ENCODE measurements at regions not wholly inside any gene's neighbourhood (a gene's known extent, or its start where the extent isn't known, plus 50 kb on each side); places are given as distances from the start of the nearest gene placed in this dataset.

DNA sequence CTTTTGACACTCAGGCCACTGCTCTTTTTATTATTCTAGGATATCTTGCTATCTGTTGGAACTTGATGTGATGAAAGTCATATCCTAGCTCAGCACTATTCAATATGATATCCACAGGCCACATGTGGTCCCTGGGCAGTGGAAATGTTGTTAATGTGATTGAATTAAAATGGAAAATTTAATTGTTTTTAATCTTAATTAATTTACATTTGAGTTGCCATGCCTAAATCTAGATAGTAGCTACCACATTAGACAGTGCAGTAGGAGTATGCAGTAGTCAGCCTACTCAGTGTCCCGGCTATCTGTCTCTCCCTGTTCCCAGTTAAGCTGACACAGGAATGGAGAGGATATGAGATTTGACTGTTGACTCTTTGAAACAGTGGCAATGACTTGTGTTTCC is 460.2 kb downstream of the GBE1 start:
- Mint-ChIP-seq H3K4me1 (ENCODE audit: low read depth) (no peaks in the 10 kb centered on the region), H3K27ac (no peak overlapping the region), H3K36me3 (ENCODE audit: low read depth) (no peaks in the 10 kb centered on the region), H3K4me3 (no peak overlapping the region), H3K9me3 (ENCODE audit: insufficient read depth) (no peaks in the 10 kb centered on the region), H3K27me3 (ENCODE audit: low read depth) (no peaks in the 10 kb centered on the region)
- DNase-seq (no peak), ATAC-seq (no peak)
- ChIA-PET CTCF (interaction anchor here (0.8 kb wide), 1 partner anchor 281 kb away, joined by 3 read pairs; no protein-coding TSS in a partner anchor), POLR2A (no interaction called here)

DNA sequence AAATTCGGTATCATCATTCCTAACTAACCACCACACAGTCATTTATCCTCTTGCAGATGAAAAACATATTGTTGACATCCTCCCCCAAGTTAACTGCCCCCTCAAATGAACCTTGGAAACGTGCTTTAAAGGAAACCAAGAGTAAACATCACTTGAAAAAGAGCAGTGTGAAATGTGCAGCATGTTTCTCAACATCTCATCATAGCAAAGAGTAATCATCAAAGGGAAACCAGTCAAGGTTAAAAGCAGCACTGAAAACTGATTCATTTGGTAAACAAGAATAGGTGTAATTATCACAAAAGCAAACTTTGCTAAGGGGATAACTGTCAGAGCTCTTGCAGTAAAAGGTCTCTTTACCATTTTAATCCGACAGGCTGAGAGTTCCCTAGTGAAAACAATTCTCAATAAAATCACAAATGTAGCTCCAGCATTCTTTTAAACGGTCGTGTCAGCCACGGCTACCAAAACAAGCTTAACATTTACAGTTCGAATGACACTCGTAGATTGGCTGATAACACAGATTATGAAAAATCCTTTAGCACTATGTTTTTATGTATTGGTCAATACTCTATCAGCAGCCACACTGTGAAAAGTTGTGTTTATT is 461.0 kb downstream of the GBE1 start:
- CTCF ChIA-PET: no interaction called here
- no peaks in the 10 kb centered on the region for H3K4me1 Mint-ChIP-seq (ENCODE audit: low read depth)
- no peaks in the 10 kb centered on the region for H3K36me3 Mint-ChIP-seq (ENCODE audit: low read depth)
- H3K4me3 Mint-ChIP-seq: no peak overlapping the region
- DNase-seq (no peak), ATAC-seq (no peak)
- no peaks in the 10 kb centered on the region for H3K9me3 Mint-ChIP-seq (ENCODE audit: insufficient read depth)
- H3K27ac Mint-ChIP-seq: no peak overlapping the region
- POLR2A ChIA-PET: no interaction called here
- H3K27me3 Mint-ChIP-seq (ENCODE audit: low read depth): no peaks in the 10 kb centered on the region

DNA sequence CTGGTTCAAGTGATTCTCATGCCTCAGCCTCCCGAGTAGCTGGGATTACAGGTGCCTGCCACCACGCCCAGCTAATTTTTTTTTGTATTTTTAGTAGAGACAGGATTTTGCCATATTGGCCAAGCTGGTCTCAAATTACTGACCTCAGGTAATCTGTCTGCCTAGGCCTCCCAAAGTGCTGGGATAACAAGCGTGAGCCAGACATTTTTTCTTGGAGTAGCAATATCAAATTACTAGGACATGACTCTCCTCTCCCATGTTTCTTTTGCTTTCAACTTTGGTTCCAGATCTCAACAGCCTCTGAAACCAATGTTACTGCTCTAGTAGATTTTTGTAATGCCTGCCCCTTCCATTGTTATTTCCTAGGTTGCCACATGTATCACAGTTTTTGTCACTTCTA is 462.0 kb downstream of the GBE1 start:
- H3K9me3 Mint-ChIP-seq (ENCODE audit: insufficient read depth): no peaks in the 10 kb centered on the region
- no peak overlapping the region for H3K27ac Mint-ChIP-seq
- ChIA-PET POLR2A (no interaction called here), CTCF (interaction anchor here (0.7 kb wide), 1 partner anchor 433 kb away, joined by 3 read pairs; no protein-coding TSS in a partner anchor)
- no peak for DNase-seq
- no peak for ATAC-seq
- H3K36me3 Mint-ChIP-seq (ENCODE audit: low read depth): no peaks in the 10 kb centered on the region
- H3K4me1 Mint-ChIP-seq (ENCODE audit: low read depth): no peaks in the 10 kb centered on the region
- H3K27me3 Mint-ChIP-seq (ENCODE audit: low read depth): no peaks in the 10 kb centered on the region
- H3K4me3 Mint-ChIP-seq: no peak overlapping the region

DNA sequence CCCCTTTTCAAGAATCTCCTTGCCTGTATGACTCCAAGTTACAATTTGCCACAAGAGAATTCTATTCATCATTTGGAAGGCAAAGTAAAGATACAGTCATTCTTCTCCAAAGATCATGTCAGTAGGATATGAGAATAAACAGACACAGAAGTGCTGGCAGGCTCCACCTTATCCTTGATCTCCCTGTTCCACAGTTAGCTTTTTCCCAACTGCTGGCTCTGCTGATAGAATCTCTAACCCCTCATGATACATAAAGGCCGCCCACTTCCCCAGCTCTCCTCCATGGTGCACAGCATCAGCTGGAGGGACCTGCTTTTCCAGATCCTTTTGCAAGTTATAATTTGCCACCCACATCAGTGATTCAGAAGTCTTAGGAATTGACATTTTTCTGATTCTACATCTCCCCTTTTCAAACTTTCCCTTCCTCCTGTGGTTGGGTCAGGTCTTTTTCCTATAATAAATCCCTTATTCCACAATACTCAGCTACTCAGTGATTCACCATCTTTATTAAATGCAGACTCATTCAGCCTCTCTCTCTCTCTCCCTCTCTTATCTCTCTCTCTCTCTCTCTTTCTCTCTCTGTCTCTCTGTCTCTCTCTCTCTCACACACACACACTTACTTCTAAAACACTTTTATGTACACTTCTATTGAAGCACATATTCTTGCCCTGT is 465.4 kb downstream of the GBE1 start:
- H3K27me3 Mint-ChIP-seq (ENCODE audit: low read depth): no peaks in the 10 kb centered on the region
- H3K36me3 Mint-ChIP-seq (ENCODE audit: low read depth): no peaks in the 10 kb centered on the region
- H3K9me3 Mint-ChIP-seq (ENCODE audit: insufficient read depth): no peaks in the 10 kb centered on the region
- H3K27ac Mint-ChIP-seq: no peak overlapping the region
- H3K4me3 Mint-ChIP-seq: no peak overlapping the region
- POLR2A ChIA-PET: no interaction called here
- CTCF ChIA-PET: no interaction called here
- DNase-seq (no peak), ATAC-seq (no peak)
- no peaks in the 10 kb centered on the region for H3K4me1 Mint-ChIP-seq (ENCODE audit: low read depth)

DNA sequence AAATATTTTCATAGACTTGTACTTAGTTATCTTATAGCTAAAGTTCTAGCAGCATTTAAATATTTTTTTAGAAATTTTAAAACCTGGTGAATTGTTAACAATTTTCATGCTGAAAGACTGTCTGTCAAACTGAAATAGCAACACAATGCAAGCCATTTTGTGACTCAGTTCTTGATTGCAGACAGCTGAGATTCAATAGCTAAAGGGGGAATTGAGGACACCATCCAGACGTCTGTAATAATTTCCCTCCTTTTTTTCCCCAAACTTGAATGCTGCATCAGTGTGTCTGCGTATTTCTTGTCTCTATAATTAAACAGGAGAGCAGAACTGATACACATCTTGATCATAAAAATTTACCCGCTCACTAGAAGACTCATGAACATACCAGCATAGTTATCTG is 468.3 kb downstream of the GBE1 start:
- ATAC-seq (no peak), DNase-seq (no peak)
- Mint-ChIP-seq H3K9me3 (ENCODE audit: insufficient read depth) (no peaks in the 10 kb centered on the region), H3K27me3 (ENCODE audit: low read depth) (no peaks in the 10 kb centered on the region), H3K27ac (no peak overlapping the region), H3K4me1 (ENCODE audit: low read depth) (no peaks in the 10 kb centered on the region), H3K4me3 (no peak overlapping the region), H3K36me3 (ENCODE audit: low read depth) (no peaks in the 10 kb centered on the region)
- ChIA-PET CTCF (no interaction called here), POLR2A (no interaction called here)

DNA sequence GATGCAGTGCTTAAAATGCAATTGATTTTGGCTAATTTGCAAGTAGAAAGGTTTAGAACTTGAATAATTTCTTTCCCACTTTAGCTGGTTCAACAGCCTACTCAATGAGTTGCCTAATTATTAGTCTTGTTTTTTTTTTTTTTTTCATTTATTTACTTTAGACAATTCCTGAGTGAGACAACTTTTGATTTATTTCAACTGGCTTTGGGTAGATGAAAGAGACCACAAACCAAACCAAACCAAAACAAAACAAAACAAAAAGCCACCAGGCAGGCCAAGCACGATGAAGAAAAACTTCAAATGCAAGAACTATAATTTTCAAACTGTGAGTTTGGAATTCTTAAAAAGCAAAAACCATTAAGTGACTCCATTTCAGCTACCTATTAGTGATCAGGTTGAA is 469.9 kb downstream of the GBE1 start:
- H3K36me3 Mint-ChIP-seq (ENCODE audit: low read depth): no peaks in the 10 kb centered on the region
- no peaks in the 10 kb centered on the region for H3K27me3 Mint-ChIP-seq (ENCODE audit: low read depth)
- CTCF ChIA-PET: no interaction called here
- H3K9me3 Mint-ChIP-seq (ENCODE audit: insufficient read depth): no peaks in the 10 kb centered on the region
- H3K27ac Mint-ChIP-seq: no peak overlapping the region
- DNase-seq (no peak), ATAC-seq (no peak)
- H3K4me1 Mint-ChIP-seq (ENCODE audit: low read depth): no peaks in the 10 kb centered on the region
- H3K4me3 Mint-ChIP-seq: no peak overlapping the region
- POLR2A ChIA-PET: no interaction called here

DNA sequence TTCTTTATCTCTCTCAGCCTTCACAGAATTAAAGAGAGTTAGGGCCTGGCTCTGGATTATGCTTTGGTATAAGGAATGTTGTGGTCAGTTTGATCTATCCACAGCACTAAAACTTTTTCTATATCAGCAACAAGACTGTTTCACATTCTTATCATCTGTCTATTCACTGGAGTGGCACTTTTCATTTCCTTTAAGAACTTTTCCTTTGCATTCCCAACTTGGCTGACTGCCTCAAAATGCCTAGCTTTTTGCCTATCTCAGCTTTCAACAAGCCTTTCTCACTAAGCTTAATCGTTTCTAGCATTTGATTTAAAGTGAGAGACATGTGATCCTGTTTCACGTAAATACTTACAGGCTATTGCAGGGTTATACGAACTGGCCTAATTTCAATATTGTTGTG is 471.8 kb downstream of the GBE1 start:
- Mint-ChIP-seq H3K4me1 (ENCODE audit: low read depth) (no peaks in the 10 kb centered on the region), H3K27ac (no peak overlapping the region), H3K9me3 (ENCODE audit: insufficient read depth) (no peaks in the 10 kb centered on the region), H3K27me3 (ENCODE audit: low read depth) (no peaks in the 10 kb centered on the region), H3K4me3 (no peak overlapping the region), H3K36me3 (ENCODE audit: low read depth) (no peaks in the 10 kb centered on the region)
- ChIA-PET POLR2A (no interaction called here), CTCF (no interaction called here)
- DNase-seq: no peak
- no peak for ATAC-seq

DNA sequence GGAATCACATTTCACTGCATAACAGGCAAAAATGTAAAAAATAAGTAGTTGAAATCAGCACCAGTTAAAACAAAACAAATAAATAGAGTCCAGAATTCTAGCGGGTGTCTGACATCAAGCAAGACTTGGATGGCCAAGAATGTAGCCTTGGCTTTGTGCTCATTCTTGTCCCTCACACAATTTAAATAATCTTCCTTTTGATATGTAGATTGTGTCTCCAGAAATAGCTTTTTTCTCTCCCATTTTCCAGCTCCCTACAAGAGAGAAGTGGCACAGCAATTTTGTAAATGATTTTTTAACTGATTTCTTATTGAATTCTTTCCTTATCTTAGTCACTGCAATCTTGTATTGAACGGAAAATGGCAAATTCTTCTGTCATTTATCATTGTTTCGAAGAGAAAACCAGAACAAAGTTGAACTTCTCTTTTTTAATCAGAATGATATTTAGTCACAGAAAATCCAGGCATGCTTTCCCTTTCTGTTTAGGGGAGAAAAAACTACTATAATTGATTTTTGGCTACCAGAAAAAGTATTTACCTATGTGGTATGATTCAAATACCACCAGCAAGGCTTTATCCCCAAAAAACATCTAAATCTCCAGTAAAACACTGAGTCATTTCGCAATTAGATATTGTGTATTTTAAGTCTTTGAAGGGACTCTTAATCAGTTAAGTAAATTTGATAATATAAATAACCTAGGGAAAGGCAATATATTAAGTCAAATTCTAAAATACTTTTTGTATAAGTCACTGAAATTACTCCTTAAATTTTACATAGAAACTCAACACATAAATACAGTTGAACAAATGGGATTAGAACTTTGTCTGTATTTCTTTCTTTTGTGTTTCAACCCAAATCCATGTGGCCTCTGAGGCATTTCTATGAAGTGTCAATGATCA is 481.7 kb downstream of the GBE1 start:
- H3K4me1 Mint-ChIP-seq (ENCODE audit: low read depth): no peaks in the 10 kb centered on the region
- H3K27ac Mint-ChIP-seq: no peak overlapping the region
- no peaks in the 10 kb centered on the region for H3K36me3 Mint-ChIP-seq (ENCODE audit: low read depth)
- H3K4me3 Mint-ChIP-seq: no peak overlapping the region
- POLR2A ChIA-PET: no interaction called here
- ATAC-seq: no peak
- DNase-seq: no peak
- H3K27me3 Mint-ChIP-seq (ENCODE audit: low read depth): no peaks in the 10 kb centered on the region
- H3K9me3 Mint-ChIP-seq (ENCODE audit: insufficient read depth): no peaks in the 10 kb centered on the region
- CTCF ChIA-PET: no interaction called here

DNA sequence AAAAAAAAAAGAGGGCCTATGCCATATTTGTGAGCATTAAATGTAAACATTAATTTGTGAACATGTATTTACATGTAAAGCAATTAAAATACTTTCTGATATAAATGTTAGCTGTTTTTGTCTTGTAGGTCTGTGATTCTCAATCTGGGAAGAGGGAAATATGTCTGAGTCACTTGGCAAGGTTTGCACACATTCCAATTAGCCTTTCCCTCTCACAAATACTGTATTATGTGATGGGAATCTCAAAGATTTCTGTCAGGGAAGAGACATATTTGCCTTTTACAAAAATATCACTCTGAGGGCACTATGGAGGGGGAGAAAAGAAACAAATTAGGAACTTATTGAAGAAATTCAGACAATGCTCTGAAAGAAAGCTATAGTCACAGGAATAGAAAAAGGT is 483.6 kb downstream of the GBE1 start:
- Mint-ChIP-seq H3K36me3 (ENCODE audit: low read depth) (no peaks in the 10 kb centered on the region), H3K4me1 (ENCODE audit: low read depth) (no peaks in the 10 kb centered on the region), H3K4me3 (no peak overlapping the region), H3K27me3 (ENCODE audit: low read depth) (no peaks in the 10 kb centered on the region), H3K27ac (no peak overlapping the region), H3K9me3 (ENCODE audit: insufficient read depth) (no peaks in the 10 kb centered on the region)
- ChIA-PET CTCF (no interaction called here), POLR2A (no interaction called here)
- DNase-seq: no peak
- no peak for ATAC-seq

DNA sequence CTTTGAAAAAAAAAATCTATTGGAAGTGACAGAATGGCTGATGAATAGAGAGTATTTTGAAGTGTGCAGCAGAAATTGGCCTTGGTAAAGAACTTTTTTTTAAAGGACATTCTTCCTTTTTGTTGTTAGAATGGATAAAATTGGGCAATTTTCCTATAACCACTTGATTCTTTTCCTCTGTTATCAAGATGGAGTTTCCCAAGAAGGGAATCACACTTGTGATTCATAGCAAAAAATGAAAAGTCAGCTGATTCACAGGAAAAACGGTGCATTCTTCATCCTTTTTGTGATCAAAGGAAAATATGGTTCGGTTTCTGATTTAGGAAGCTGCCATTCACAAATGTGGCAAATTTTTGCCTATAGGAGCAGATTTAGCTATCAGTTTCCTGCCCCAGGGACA is 486.8 kb downstream of the GBE1 start:
- no peak overlapping the region for H3K27ac Mint-ChIP-seq
- no peak for ATAC-seq
- H3K27me3 Mint-ChIP-seq (ENCODE audit: low read depth): no peaks in the 10 kb centered on the region
- no peak overlapping the region for H3K4me3 Mint-ChIP-seq
- CTCF ChIA-PET: no interaction called here
- H3K9me3 Mint-ChIP-seq (ENCODE audit: insufficient read depth): no peaks in the 10 kb centered on the region
- POLR2A ChIA-PET: no interaction called here
- H3K36me3 Mint-ChIP-seq (ENCODE audit: low read depth): no peaks in the 10 kb centered on the region
- no peak for DNase-seq
- no peaks in the 10 kb centered on the region for H3K4me1 Mint-ChIP-seq (ENCODE audit: low read depth)

DNA sequence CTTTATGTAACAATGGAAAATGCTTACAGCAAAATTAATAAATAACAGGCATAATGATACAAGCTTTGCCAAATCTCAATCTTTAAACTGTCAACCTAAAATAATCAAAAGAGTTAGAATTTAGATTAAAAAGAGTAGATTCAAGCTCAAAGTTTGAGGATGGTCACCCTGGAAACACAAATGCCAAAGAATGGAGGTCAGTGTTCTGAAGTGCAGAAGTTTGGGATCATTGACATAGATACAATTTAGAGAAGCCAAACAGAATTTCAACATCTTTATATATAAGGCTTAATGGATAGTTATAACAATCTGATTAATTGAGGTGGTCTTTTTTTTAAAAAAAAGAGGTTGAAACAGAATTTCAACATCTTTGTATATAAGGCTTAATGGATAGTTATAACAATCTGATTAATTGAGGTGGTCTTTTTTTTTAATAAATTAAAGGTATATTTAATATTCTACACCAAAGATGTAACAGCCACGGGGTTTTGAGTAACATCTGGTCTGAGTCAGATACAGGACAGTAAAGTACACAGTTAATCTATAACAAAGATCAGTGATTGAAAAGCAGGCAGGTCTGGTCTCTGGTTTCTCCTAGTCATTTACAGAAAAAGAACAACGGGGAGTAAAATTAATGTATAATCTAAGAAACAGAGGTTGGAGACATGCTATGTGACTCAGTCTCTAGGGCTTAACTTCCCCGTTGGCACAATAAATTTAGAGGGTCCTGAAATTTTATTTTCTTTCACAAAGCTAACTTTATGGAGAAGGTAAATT is 490.7 kb downstream of the GBE1 start:
- H3K27ac Mint-ChIP-seq: no peak overlapping the region
- no peaks in the 10 kb centered on the region for H3K9me3 Mint-ChIP-seq (ENCODE audit: insufficient read depth)
- H3K4me1 Mint-ChIP-seq (ENCODE audit: low read depth): no peaks in the 10 kb centered on the region
- ATAC-seq (no peak), DNase-seq (no peak)
- no peaks in the 10 kb centered on the region for H3K27me3 Mint-ChIP-seq (ENCODE audit: low read depth)
- no peaks in the 10 kb centered on the region for H3K36me3 Mint-ChIP-seq (ENCODE audit: low read depth)
- no peak overlapping the region for H3K4me3 Mint-ChIP-seq
- POLR2A ChIA-PET: no interaction called here
- CTCF ChIA-PET: no interaction called here

DNA sequence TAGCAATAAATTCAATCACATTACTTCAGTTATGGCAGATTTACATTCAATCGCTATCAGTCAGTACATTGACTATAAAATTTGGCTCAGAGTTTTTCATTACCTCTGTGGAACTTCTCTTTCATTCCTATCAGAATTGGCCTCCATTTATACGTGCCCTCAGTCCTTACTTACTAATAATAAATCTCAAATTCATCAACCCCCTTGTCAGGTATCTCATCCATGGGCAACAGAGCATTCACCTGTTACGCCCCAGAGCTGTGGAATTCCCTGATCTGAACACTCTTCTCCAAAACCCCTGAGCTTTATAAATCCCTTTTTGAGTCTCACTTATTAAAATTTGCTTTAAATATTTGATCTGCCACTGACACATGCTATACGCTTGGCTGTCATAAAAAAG is 492.9 kb downstream of the GBE1 start:
- H3K9me3 Mint-ChIP-seq (ENCODE audit: insufficient read depth): no peaks in the 10 kb centered on the region
- ATAC-seq: no peak
- no peak for DNase-seq
- CTCF ChIA-PET: no interaction called here
- H3K4me1 Mint-ChIP-seq (ENCODE audit: low read depth): no peaks in the 10 kb centered on the region
- H3K36me3 Mint-ChIP-seq (ENCODE audit: low read depth): no peaks in the 10 kb centered on the region
- no peak overlapping the region for H3K27ac Mint-ChIP-seq
- H3K4me3 Mint-ChIP-seq: no peak overlapping the region
- no peaks in the 10 kb centered on the region for H3K27me3 Mint-ChIP-seq (ENCODE audit: low read depth)
- POLR2A ChIA-PET: no interaction called here
